Activated B cell treated with CpG ODN at 0.5 μM for 24 hours (primary cell): ENCODE measurements at regions not wholly inside any gene's neighbourhood (a gene's known extent, or its start where the extent isn't known, plus 50 kb on each side); places are given as distances from the start of the nearest gene placed in this dataset.

ENCODE experiments used
- ATAC-seq: fragments of 200-7000 bp; cut with Tn5 transposase; one replicate; pipeline ENCODE4 v1.10.0; 2021; ENCODE audit warnings: low read depth, mild to moderate bottlenecking, moderate library complexity
- CTCF ChIA-PET: fragments of 350-600 bp; sonication (Branson Sonifier 250); formaldehyde crosslinking; loops from one replicate; lab custom pipeline; 2021; ENCODE audit warnings: antibody characterized with exemption; lab: Charles Lee
- POLR2A ChIA-PET: fragments of 350-600 bp; sonication (Branson Sonifier 250); formaldehyde crosslinking; loops from one replicate; lab custom pipeline; 2021; ENCODE audit warnings: antibody characterized with exemption; lab: Charles Lee
- DNase-seq: peaks from one replicate; pipeline ENCODE4 v3.0.0; 2022
- H3K27ac Mint-ChIP-seq: one replicate; pipeline ENCODE4 v1.8.0; 2020; ENCODE audit warnings: mixed read lengths
- H3K27me3 Mint-ChIP-seq: one replicate; pipeline ENCODE4 v1.8.0; 2021; ENCODE audit warnings: mixed read lengths
- H3K36me3 Mint-ChIP-seq: one replicate; pipeline ENCODE4 v1.8.0; 2021; ENCODE audit warnings: low read depth, mixed read lengths
- H3K4me1 Mint-ChIP-seq: one replicate; pipeline ENCODE4 v1.8.0; 2021; ENCODE audit warnings: mixed read lengths
- H3K4me3 Mint-ChIP-seq: one replicate; pipeline ENCODE4 v1.8.0; 2020; ENCODE audit warnings: mild to moderate bottlenecking, mixed read lengths
- H3K9me3 Mint-ChIP-seq: one replicate; pipeline ENCODE4 v1.8.0; 2020; ENCODE audit warnings: mixed read lengths
- intact Hi-C: fragments of 100-400 bp; cut with micrococcal nuclease; formaldehyde crosslinking; loops from one replicate; pipeline ENCODE4 v1.15.1; 2024
- TF ChIP-seq, protein P1 (sequence below): fragments of 200-600 bp; IDR thresholded peaks from one replicate; pipeline ENCODE4 v1.8.0; 2022; ENCODE audit warnings: antibody characterized with exemption, mild to moderate bottlenecking

DNA sequence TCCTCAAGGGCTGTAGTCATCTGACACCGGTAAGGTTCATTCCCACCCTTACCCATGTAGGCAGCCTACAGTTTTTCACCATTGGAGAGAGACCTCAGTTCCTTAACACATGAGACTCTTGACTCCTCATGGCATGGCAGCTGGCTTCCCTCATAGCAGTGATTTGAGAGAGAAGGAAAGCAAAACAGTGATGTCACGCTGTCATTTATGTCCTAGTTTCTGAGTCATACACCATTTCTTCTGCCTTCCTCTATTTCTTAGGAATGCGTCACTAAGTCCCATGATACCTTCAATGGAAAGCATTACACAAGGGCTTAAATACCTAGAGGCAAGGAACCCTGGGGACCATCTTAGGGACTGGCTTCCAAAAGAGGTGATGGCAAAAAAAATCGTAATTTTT, 226.1 kb downstream of the SPCS3 start:
- H3K4me1 Mint-ChIP-seq, result no peaks in the 10 kb centered on the region
- POLR2A ChIA-PET, result no interaction called here
- H3K9me3 Mint-ChIP-seq, result no peaks in the 10 kb centered on the region
- no peak overlapping the region for H3K4me3 Mint-ChIP-seq
- DNase-seq, result no peak
- no peaks in the 10 kb centered on the region for H3K27me3 Mint-ChIP-seq
- no peaks in the 10 kb centered on the region for H3K36me3 Mint-ChIP-seq
- no peak overlapping the region for H3K27ac Mint-ChIP-seq
- ATAC-seq, result no peak
- CTCF ChIA-PET, result no interaction called here
- TF ChIP-seq, protein P1, sequence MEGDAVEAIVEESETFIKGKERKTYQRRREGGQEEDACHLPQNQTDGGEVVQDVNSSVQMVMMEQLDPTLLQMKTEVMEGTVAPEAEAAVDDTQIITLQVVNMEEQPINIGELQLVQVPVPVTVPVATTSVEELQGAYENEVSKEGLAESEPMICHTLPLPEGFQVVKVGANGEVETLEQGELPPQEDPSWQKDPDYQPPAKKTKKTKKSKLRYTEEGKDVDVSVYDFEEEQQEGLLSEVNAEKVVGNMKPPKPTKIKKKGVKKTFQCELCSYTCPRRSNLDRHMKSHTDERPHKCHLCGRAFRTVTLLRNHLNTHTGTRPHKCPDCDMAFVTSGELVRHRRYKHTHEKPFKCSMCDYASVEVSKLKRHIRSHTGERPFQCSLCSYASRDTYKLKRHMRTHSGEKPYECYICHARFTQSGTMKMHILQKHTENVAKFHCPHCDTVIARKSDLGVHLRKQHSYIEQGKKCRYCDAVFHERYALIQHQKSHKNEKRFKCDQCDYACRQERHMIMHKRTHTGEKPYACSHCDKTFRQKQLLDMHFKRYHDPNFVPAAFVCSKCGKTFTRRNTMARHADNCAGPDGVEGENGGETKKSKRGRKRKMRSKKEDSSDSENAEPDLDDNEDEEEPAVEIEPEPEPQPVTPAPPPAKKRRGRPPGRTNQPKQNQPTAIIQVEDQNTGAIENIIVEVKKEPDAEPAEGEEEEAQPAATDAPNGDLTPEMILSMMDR, result no peak
- intact Hi-C loops, result no loop called here

DNA sequence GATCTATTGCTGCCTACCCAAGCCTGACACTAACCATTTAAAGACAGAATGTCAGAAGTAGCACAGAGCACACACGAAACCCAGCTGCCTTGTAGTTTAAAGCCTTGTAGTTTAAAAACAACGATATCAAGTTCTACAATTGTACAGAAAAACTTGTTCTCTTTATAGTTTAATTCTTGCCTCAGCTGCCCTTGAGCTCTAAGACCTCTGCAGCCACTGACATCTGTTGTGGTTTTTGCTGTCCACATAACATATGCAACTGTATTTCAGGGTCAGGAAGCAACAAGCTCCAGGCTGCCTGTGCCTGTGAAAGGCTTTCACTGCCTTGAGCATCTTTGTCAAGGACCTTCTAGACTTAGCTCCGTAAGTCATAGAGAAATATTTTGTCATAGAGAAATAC, 227.2 kb downstream of the SPCS3 start:
- DNase-seq, result no peak
- Mint-ChIP-seq H3K27ac (no peak overlapping the region), H3K27me3 (no peaks in the 10 kb centered on the region), H3K9me3 (no peaks in the 10 kb centered on the region), H3K36me3 (no peaks in the 10 kb centered on the region), H3K4me1 (no peaks in the 10 kb centered on the region), H3K4me3 (no peak overlapping the region)
- intact Hi-C loops, result no loop called here
- TF ChIP-seq, protein P1, result no peak
- ChIA-PET CTCF (no interaction called here), POLR2A (no interaction called here)
- no peak for ATAC-seq

DNA sequence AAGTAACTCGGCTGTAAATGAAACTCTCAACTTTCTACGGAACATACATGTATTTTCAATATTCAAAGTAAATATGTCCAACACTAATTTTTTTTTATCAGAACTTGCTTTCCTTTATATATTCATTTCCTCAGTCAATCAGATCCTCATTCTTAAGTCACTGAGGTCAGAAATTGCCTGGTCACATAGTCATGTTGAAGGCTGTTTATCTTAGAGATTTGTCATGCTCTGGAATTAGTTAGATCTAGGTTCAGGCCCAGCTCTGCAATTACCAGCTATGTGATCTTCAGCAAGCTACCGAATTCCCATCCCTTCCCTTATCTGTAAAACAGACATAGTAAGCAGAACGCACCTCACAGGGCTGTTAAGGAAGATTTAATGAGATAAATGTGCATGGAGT, 228.8 kb downstream of the SPCS3 start:
- POLR2A ChIA-PET, result no interaction called here
- CTCF ChIA-PET, result no interaction called here
- DNase-seq, result no peak
- TF ChIP-seq, protein P1, result no peak
- no peak for ATAC-seq
- intact Hi-C loops, result no loop called here
- Mint-ChIP-seq H3K27me3 (no peaks in the 10 kb centered on the region), H3K9me3 (peaks cover 6% of the 10 kb centered on the region), H3K36me3 (no peaks in the 10 kb centered on the region), H3K27ac (no peak overlapping the region), H3K4me1 (no peaks in the 10 kb centered on the region), H3K4me3 (no peak overlapping the region)

GRCh38 chr4:176549161-176549865, 229.5 kb downstream of the SPCS3 start:
- intact Hi-C loops, result no loop called here
- Mint-ChIP-seq H3K27me3 (no peaks in the 10 kb centered on the region), H3K9me3 (peaks cover 6% of the 10 kb centered on the region), H3K36me3 (no peaks in the 10 kb centered on the region), H3K27ac (no peak overlapping the region), H3K4me1 (no peaks in the 10 kb centered on the region), H3K4me3 (no peak overlapping the region)
- DNase-seq (no peak), ATAC-seq (no peak)
- TF ChIP-seq, protein P1, result no peak
- ChIA-PET POLR2A (no interaction called here), CTCF (no interaction called here)

- POLR2A ChIA-PET, result no interaction called here
- TF ChIP-seq, protein P1, result no peak
- H3K27me3 Mint-ChIP-seq, result no peaks in the 10 kb centered on the region
- intact Hi-C loops, result no loop called here
- DNase-seq, result no peak
- CTCF ChIA-PET, result no interaction called here
- H3K9me3 Mint-ChIP-seq, result no peaks in the 10 kb centered on the region
- H3K27ac Mint-ChIP-seq, result no peak overlapping the region
- no peaks in the 10 kb centered on the region for H3K4me1 Mint-ChIP-seq
- H3K36me3 Mint-ChIP-seq, result no peaks in the 10 kb centered on the region
- ATAC-seq, result no peak
- H3K4me3 Mint-ChIP-seq, result no peak overlapping the region
Measured at GRCh38 chr4:176558661-176559060, 234.1 kb downstream of the VEGFC start.
